GM19397 (cell line): ENCODE measurements at regions not wholly inside any gene's neighbourhood (a gene's known extent, or its start where the extent isn't known, plus 50 kb on each side); places are given as distances from the start of the nearest gene placed in this dataset.

Experiments
- ATAC-seq: cut with Tn5 transposase; IDR thresholded peaks from one replicate; pipeline ENCODE4 v1.9.1; 2021; ENCODE audit warnings: mild to moderate bottlenecking, moderate library complexity; ENCODE audit not compliant: unreplicated experiment

DNA sequence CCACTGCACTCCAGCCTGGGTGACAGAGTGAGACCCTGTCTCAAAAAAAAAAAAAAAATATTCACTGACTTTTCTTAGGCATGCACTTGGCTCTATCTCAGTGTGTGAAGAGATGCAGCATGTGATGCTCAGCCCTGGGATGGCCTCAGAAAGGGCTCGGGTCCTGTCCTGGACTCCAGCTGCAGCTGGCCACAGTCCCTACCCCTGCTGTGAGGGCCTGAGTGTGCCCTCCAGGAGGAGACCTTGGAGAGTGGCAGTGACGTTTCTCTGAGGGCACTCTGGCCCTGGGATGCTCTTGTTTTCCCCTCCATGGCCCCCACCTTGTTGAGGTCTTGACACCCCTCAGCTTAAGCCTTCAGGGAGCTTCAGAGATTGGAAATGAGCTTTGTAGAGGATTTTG, 81.9 kb upstream of the POU3F1 start:
- no peak for ATAC-seq

DNA sequence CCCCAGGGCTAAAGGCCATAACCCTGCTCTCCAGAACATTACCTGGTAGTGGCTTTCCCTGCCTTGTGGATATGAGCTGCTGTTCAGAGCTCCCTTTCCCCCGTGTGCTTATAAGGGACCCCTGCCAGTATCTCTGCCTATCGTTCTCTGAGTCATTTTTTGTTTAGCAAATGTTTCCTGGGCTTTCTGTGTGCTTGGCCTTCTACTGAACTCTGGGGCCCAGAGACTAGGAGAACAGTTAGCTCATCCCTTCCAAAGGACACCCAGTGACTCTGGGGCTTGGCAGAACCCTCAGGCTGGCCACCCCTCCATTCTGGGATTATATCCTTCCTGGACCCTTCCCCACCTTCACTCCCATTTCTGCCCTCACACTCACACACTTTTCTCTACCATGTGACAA, 80.8 kb upstream of the POU3F1 start:
- no peak for ATAC-seq

DNA sequence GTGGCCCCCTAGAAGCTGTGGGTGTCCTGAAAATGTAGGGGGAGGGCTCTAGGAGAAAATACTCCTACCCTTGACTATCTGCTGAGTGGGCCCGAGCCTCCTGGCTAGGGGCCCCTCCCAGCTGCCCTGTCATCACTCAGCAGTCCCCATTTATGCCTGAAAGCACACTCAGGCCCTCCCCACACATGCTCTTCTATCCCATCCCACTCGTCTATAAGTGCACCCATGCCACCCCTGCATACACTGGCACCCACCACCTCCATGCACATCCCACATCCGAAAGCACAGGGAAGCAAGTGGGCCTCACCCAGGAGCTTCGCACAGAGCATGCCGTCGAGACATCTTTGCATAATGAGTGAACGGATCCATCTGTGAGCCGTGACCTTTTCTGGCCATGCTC, 80.4 kb upstream of the POU3F1 start:
- no peak for ATAC-seq

DNA sequence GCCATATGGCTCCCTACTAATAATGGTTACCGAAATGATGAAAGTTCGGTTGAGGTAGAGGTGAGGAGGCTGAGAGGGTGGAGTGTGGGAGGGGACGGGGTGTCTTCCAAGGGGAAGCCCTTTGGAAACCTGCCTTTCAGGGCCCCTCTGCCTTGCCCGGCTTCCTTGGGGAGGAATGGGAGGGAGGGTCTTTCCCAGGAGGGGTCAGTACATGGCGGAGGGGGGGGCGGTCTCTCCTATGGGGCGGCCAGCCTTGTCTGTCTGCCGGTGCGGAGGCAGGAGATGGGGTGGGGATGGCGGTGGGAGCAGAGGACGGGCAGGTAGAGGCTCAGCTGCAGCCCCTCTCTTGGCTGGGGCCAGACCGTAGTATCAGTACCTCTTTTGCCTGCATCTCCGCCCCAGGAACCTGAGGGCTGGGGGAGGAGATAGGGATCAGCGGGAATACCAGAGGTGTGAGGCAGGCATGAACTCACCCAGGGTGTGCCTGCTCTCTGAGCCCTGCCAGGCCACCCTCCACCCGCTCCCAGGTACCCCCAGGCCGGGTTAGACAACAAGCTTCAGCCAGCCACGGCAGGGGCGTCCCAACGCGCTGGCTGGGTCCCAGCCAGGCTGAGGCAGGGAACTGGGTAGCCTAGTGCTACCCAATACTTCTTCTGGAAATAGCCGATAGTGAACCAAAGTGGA, 79.4 kb upstream of the POU3F1 start:
- ATAC-seq: no peak

DNA sequence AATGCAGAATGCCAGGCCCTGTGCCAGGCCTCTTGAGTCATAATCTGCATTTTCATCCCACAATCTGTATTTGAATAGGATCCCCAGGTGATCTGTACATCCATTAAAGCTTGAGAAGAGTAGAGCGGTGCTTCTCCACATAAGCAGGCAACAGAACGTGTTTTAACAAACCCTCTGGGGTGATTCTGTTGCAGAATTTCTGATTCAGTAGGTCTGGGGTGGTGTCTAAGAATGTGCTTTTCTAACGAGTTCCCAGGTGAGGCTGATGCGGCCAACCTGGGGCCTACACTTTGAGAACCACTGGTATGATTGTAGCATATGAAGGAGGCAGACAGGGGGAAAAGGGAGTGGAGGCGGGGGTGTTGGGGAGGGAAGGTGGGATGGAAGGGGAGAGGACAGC, 78.4 kb upstream of the POU3F1 start:
- ATAC-seq: no peak

DNA sequence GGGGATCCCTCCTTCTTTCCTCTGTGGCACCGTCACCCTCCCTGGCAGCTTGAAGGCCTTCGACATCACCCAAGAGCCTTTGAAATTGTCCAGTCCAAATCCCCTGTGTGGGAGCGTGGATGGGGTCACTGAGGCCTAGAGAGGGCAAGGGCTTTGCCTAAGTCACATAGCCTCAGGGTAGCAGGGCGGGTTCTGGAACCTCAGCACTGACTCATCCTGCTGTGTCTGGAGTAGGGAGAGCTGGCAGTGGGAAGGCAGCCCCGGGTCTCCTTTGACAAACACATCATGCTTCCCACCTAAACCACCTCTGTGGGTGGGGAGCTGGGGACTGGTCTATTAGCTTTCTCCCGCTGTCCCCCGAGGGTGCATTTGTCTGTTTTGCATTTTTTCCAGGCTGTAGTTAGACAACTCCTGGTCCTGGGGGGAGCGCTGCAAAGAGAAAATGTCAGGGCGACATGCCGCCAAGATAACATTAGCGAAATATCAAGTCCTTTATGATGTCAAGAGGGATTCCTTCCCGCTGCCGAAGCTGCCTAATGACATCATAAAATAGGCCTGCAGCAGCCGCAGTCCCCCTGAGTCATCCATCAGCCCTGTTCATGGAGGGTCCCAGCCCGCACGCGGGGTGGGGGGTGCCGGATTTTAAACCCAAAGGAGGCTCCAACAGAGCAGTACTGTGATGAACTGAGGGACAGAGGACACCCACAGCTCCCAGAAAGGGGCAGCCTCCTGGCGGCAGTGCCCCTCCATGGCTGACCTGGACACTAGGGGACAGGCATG, 77.0 kb upstream of the POU3F1 start:
- no peak for ATAC-seq

DNA sequence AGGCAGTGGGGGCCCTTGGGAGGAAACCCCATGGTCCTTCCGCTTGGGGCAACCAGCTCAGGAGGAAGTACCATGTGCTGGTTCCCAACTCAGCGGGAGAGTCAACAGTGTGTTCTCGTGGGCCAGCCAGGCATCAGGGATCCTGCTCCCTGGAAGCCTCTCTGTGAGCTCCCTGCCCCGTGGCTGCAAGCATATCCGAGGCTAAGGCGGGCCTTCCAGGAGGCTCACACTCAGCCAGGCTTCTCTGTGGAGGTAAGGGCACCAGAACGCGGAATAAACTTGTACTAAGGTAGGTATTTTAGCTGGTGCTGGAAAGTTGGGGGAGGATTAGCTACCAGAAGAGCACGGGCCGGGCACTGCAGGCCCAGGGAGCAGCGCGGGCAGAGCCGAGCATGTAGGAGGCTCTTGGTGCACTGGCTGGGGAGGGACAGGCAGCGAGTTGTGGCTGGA, 74.7 kb upstream of the POU3F1 start:
- ATAC-seq: no peak

DNA sequence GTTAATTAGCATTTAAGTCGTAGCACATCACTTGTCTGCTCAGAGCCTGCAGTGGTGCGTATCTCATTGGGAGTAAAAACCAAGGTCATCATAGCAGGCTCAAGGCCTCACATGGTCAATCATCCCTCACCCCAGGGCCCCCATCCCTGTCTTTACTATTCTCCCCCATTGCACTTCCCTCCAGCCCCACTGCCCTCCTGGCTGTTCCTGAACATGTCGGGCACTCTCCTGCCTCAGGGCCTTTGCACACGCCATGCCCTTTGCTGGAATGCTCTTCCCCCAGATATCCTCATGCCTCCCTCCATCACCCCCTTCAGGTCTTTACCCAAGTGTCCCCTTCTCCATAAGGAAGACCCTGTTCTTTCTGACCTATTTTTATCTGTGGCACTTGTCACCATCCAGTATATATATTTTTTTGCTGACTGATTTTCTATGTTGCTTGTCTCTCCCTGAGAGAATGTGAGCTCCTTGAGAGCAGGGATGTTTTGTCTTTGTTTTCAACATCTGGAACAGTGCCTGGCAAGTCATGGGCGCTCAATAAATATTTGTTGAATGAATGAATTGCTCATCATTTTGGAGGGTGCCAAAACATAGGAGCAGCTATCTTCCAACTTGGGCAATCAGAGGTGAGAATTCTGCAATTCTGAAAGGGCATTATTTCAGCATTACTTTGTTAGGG, 74.1 kb upstream of the POU3F1 start:
- ATAC-seq: no peak

DNA sequence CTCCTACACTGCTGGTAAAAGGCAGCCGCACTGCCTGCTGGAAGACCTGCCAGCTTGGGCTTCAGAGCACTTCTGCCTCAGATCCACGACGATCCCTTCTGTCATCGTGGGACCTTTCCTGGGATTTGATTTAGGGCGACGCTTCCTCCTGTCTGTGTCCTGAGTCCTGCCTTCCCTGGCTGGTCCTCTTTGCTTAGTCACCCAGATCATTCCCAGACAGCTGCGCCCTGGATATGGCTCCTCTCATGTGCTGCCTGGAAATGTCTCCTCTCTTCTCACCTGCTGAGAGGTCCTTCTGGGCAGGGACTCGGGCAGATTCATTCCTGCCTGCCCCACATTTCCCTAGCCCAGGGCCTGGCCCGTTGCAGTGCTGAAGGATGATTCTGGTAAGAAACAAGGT, 72.4 kb upstream of the POU3F1 start:
- no peak for ATAC-seq

DNA sequence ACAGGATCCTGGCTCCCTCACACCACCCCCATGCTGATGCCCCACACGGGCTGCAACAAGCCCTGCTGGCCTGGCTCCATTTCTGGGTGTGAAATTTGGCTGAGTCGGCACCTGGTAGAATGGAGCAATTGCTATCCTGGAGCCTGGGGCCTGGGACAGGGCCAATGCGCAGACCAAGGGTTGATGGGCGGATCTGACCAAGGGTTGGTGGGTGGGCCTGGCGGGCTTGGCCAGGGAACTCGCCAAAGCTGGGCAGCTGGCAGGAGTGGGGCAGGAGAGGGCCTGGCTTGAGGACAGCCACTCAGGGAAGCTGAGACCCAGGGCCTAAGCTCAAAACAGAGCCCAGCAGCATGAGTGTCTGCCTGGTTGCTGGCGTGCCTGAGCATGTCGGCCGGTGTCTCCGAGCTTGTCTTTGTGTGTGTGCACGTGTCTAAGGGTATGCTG, 70.9 kb upstream of the POU3F1 start:
- ATAC-seq: no peak

DNA sequence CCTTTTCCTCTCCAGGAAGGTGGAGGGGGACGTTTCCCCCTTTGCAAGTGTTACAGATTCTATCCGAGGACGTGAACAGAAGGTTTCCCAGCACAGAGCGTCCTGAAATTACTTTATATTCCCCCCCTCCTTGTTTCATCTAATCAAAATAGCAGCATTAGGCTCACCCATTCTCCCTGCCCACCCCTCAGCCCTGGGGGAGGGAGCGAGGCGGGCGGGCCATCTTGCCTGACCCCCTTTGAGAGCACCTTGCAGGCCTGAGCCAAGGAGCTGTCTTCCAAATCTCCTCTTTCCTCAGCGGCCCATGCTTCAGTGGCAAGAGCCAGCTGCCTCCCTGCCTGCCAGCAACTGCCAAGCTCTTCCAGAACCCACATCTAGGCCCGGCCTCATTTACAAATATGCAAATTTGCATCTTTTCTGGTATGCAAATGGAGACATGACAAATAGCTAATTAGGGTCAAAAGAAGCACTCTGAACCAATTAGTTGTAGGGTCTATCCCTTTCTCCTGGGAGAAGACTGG, 69.1 kb upstream of the POU3F1 start:
- no peak for ATAC-seq

DNA sequence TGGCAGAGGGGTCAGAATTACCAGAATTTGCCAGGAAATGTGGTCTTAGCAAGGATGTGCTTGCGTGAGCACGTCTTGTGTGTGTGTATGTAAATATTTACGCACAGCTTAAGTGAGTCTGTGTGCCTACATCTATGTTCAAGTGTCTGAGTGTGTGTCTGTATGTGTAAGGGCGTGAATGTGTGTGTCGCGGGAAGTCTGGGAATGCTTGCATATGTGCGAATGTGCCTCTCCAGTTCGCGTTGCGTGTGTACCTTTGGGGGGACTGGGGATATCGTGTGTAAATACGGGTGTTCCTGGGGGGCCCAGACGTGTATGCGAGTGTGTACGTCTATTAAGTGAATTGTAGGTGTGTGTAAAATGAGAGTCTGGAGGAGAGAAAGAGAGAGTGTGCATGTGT, 68.6 kb upstream of the POU3F1 start:
- no peak for ATAC-seq

DNA sequence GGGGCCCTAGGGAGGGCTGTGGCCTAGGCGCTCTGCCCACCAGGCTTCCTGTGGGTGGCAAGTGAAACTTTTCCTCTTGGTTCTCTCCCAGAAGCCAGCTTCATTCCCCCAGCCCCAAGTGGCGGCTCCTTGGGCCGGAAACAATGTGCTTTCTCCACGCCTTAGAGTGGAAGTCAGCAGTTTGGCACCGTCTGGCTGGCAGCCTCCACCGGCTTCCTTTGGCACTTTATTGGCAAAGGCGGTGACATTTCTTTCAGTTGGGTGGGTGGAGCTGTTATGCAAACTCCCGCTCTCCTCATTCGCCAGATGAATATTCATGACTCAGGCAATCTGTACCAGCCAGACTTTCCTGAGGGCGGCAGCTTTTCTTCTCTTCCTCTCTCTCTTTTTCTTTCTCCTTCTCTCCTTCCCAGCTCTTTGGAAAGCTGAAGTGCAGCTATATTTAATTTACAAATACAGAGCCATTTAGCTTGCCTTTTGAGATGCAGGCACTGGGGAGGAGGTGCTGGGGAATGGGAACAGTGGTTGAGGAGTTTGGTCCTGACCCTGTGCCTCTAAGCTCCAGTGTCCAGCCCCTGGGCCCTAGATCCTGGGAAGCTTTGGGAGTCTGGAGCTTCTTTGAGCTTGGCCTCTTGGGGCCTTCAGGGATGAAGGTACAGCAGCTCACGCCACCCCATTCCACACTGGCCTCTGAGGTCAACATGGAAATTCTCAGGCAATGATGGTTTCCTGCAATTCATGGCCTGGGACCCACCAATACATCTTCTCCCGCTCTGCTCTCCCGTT, 67.8 kb upstream of the POU3F1 start:
- no peak for ATAC-seq

DNA sequence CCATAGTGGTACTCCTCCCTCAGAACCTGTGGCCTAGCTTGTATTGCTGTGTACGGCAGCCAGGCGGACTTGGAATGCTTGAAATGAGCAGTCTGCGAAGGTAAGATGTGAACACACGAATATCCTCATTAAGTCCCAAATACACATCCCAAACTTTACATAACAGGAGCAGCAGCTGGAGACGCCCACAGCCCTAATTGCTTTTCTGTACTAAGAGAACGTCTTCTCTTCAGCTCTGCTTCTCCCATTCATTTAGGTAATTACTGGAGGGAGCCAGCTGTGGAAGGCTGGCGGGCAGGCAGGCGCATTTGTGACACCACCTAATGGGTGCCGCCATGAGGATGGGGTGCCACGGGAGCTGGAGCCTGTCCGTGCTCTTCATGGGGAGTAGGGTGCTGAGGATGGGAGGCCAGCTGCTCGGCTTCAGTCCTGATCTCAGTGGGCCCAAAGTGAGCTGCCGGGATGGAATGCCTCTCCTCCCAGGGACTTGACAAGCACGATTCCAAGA, 66.6 kb upstream of the POU3F1 start:
- no peak for ATAC-seq

DNA sequence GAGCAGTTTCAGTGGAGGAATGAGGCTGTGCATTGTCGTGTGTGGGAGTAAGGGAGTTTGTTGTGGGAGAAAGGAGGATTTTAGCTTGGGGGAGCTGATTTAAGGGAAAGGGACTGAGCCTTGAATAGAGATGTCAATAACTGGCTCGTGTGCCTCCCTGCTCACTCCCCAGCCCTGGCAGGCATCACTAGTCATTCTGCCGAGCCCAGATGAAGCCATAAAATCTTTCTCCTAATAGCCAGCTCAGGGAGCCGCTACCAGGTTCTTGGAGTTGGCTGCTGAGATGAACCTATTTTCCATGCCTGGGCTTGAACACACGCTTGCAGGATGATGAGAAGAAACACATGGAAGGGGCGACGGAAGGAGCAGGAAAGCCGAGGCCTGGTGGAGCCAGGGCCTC, 65.0 kb upstream of the POU3F1 start:
- ATAC-seq: no peak

DNA sequence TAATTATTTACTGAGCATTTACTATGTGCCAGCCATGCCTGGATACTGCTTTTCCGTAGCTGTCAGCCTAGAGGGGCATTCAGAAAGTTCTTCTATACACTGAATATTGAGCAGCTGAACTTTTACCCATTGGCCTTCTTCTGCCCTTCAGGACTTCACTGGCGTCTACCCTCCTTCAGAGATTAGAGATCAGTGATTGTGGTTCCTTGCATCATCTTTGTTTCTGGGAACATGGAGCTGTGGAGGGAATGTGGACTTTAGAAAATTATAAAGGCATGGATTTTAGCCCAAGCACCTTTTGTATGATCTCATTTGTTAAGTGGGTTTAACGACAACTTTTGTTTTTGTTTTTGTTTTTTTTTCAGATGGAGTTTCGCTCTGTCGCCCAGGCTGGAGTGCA, 58.7 kb upstream of the POU3F1 start:
- ATAC-seq: no peak

DNA sequence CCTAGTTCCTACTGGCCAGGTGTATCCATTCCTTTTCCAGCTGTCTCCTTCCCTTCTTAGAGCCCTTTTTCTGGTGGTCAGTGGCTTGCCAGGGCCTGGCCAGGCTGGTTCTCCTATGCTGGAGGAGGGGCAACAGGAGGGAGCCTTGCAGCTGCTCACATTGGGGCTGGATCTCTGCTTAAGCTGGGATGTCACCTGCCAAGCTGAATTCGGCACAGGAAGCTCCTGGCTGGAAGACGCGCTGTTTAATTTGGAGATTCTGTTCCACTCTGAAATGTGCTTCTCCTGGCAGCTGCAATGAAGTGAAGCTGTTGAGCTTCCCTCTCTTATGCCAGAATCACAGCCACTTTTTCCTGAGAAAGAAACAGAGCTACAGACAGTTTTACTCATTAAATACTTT, 56.0 kb upstream of the POU3F1 start:
- ATAC-seq: no peak

DNA sequence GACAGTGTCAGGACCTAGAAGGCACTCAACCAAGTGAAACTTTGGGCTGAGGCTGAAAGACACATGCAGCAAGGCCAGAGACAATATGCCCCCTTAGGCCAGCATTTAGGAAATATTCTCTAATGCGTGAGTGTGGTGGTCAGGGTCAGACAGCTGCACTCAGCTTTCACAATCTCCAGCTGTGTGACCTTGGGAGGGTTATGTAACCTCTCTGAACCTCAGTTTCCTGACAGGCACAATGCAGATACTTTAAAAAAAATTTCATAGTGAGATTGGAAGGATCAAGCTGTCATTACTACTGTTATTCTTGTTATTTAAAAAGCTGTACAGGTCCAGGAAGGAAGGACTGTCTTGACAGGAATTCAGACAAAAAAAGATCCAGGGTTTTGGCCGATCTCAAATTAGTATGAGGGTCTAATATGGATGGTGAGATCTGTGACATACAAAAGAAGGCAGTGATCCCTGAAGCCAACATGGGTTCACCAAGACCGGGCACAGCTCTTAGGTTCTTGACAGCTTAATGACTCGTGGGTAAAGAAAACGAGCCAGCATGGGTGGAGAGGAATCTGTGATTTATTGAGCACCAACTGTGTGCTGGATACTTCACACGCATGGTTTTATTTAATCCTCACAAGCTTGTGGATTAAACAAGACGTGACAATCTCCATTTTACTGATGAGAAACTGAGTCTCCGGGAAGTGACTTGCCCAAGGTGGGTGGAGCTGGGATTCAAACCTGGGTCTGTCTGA, 54.6 kb upstream of the POU3F1 start:
- no peak for ATAC-seq

DNA sequence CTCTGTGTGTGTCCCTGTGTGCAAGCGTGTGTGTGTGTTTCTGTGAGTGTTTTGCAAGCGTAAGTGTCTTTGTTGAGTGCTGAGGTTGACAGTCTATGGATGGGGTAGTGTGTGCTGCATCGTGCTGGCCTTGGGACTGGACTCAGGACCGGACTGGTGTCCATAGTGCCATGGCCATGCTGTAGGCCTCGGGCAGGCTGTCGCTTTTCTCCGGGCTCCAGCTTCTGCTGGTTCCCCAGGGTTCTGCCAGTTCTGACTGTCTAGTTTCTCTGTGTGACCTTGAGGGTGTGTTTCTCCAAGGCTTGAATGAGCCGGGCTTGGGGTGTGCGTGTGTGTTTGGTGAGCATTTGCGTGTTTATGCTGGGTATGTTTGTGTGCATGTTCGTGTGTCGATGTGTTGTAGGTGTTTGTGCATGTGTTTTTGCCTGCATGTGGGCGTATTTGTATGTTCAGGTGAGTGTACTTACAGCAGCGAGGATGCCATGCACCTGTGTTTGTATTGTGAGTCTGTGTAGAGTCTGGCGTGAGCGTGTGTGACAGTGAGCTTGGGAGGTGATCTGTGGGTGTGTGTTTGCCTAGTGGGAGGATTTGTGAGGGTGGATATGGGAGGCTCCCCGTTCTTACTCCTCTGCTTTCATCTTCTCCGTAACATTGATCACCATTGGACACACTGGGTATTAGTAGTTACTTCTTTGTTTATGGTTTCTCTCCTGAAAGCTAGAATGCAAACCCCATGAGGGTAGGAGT, 51.7 kb upstream of the POU3F1 start:
- no peak for ATAC-seq
